ENCODE measurements at regions not wholly inside any gene's neighbourhood (a gene's known extent, or its start where the extent isn't known, plus 50 kb on each side); places are given as distances from the start of the nearest gene placed in this dataset.

DNA sequence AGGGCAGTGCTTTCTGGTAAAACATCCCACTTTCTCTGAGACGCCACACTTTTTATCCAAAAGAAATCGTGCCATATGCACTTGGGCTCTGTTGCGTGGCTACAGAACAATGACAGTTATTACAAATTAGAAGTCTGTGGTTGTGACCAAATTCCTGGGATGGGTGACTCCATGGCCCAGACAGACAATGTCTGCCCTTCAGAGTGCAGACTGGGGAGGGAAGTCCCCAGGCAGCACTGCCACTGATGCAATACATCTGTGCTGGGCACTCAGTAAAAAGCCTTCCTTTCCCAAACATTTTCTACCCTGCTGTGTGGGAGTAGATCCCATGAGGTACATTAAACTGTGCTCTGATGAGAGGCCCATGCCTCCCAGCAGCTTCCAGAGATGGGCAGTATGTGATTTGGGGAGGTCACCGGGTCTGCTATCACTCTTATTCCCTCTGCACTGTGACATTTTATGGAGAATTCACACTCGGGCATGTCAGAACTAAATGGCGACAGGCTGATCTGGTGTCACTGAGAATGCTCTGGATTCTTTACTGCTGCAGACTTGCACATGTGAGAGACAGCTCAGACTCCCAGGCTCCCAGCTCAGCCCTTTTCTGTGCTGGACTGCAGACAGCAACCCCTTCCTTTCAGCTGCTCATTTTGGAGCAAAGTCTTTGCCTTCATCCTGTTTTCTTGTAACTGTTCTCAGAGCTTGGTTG, 243.5 kb upstream of the ZNF32 start:
- TF ChIP-seq, protein P1, sequence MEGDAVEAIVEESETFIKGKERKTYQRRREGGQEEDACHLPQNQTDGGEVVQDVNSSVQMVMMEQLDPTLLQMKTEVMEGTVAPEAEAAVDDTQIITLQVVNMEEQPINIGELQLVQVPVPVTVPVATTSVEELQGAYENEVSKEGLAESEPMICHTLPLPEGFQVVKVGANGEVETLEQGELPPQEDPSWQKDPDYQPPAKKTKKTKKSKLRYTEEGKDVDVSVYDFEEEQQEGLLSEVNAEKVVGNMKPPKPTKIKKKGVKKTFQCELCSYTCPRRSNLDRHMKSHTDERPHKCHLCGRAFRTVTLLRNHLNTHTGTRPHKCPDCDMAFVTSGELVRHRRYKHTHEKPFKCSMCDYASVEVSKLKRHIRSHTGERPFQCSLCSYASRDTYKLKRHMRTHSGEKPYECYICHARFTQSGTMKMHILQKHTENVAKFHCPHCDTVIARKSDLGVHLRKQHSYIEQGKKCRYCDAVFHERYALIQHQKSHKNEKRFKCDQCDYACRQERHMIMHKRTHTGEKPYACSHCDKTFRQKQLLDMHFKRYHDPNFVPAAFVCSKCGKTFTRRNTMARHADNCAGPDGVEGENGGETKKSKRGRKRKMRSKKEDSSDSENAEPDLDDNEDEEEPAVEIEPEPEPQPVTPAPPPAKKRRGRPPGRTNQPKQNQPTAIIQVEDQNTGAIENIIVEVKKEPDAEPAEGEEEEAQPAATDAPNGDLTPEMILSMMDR (conservative IDR thresholded peaks at IDR 0.05), result no peak
- TF ChIP-seq EZH2 (IDR thresholded peaks at IDR 0.05; ENCODE audit: low read depth), result no peak

Measured in PC-9 (cell line).